Neuron (in vitro differentiated cells): ENCODE measurements at regions not wholly inside any gene's neighbourhood (a gene's known extent, or its start where the extent isn't known, plus 50 kb on each side); places are given as distances from the start of the nearest gene placed in this dataset.
"Not testable (repeated sequence)": the region's sequence is repeated elsewhere in the genome, so short reads cannot be mapped to it uniquely, and the experiment has no call there.

ENCODE experiments used
- H2AFZ ChIP-seq: one replicate; pipeline ENCODE4 v1.6.1; 2013; ENCODE audit warnings: low read depth, mild to moderate bottlenecking, inconsistent platforms, low read length, moderate library complexity
- H3K27me3 ChIP-seq: one replicate; pipeline ENCODE4 v1.6.1; 2013; ENCODE audit warnings: low read length; ENCODE audit not compliant: insufficient read depth
- H3K36me3 ChIP-seq: one replicate; pipeline ENCODE4 v1.6.1; 2013; ENCODE audit warnings: low read length; ENCODE audit not compliant: insufficient read depth
- H3K4me1 ChIP-seq: one replicate; pipeline ENCODE4 v1.6.1; 2013; ENCODE audit warnings: low read length; ENCODE audit not compliant: insufficient read depth
- H3K4me3 ChIP-seq: 2 replicates; pipeline ENCODE4 v1.5.1; 2013; ENCODE audit warnings: mild to moderate bottlenecking, low read length, moderate library complexity
- H3K9me3 ChIP-seq: one replicate; pipeline ENCODE4 v1.6.1; 2013; ENCODE audit warnings: low read length

DNA sequence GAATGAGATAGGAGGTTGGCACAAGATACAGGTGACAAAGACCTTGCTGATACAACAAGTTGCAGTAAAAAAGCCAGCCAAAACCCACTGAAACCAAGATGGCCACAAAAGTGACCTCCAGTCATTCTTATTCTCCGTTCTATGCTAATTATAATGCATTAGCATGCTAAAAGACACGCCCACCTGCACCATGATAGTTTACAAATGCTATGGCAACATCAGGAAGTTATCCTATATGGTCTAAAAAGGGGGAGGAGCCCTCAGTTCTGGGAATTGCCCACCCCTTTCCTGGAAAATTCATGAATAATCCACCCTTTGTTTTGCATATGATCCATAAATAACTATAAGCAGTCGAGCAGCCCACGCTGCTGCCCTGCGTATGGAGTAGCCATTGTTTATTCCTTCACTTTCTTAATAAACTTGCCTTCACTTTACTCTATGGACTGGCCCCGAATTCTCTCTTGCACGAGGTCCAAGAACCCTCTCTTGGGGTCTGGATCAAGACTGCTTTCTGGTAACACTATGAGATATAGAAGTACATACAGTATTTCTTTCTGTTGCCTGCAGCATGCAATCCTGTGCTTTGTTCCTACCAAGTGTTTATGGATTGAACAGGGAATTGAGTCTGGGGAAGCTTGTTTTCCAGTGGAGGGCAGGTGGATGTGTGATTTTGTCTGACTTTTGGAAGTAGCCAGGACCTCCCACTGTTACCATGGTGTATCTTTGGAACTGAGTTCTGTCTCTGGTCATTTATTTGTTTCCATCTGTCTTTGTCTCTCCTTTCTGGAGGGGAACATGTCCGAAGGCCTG, 72.0 kb upstream of the TGM3 start:
- Histone ChIP-seq H3K36me3 (no peaks in the 10 kb centered on the region), H3K4me1 (no peaks in the 10 kb centered on the region), H3K4me3 (no peak overlapping the region), H2AFZ (no peak overlapping the region), H3K27me3 (no peaks in the 10 kb centered on the region), H3K9me3 (peaks cover 2% of the 10 kb centered on the region)

DNA sequence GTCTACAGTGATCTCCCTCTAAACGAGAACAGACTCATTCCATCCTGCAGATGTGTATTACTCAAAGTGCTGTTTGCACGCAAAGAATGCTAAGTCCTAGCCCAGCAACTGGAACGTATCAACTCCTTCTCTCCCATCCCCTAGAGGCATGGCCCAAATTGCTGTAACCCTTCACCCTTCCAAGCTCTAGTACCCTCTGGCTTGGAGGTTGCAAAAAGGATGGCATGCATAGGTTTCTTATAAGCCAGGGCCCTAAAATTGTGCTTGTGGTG, 71.5 kb upstream of the TGM3 start:
- no peaks in the 10 kb centered on the region for H3K36me3 ChIP-seq
- peaks cover 2% of the 10 kb centered on the region for H3K9me3 ChIP-seq
- no peaks in the 10 kb centered on the region for H3K27me3 ChIP-seq
- no peak overlapping the region for H3K4me3 ChIP-seq
- H2AFZ ChIP-seq: no peak overlapping the region
- no peaks in the 10 kb centered on the region for H3K4me1 ChIP-seq

DNA sequence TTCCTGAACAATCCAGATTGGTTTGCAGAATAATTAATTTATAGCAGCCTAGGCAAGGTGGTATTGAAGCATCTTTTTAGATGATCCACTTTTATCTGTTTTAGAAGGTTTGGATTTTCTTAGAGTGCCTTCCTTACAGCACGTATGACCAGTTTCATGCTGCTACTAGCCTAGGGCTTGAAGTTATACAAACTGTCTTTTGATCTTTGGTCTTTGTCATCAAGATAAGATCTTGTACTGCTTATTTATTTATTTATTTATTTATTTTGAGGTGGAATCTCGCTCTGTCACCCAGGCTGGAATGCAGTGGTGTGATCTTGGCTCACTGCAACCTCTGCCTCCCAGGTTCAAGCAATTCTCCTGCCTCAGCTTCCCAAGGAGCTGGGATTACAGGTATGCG, 68.5 kb upstream of the TGM3 start:
- H3K4me1 ChIP-seq, H3K36me3 ChIP-seq, H3K27me3 ChIP-seq, H3K4me3 ChIP-seq, H3K9me3 ChIP-seq, H2AFZ ChIP-seq: not testable (repeated sequence)

GRCh38 chr20:2227861-2228260, 67.9 kb upstream of the TGM3 start:
- H3K36me3 ChIP-seq: no peaks in the 10 kb centered on the region
- H2AFZ ChIP-seq: no peak overlapping the region
- H3K4me1 ChIP-seq: peaks cover 9% of the 10 kb centered on the region
- no peaks in the 10 kb centered on the region for H3K9me3 ChIP-seq
- H3K27me3 ChIP-seq: no peaks in the 10 kb centered on the region
- H3K4me3 ChIP-seq: no peak overlapping the region

DNA sequence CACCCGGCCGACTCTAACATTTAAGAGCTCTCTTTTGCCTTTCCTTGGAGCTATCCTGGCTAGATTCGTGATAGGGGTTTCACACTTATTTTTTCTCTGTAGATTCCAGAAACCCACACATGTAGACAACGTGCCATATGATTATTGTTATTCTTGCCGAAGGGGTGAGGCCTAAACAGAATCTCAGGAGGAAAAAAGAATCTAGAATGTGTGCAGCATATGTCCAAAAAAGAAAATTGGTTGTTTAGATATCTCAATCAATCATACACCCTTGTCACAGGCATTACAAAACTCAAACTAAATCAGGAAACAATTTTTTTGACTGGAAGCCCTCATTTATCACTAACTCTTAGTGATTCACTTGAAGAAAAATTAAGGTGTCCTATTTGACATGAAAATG, 66.9 kb upstream of the TGM3 start:
- H3K36me3 ChIP-seq: no peaks in the 10 kb centered on the region
- peaks cover 9% of the 10 kb centered on the region for H3K4me1 ChIP-seq
- no peak overlapping the region for H2AFZ ChIP-seq
- H3K9me3 ChIP-seq: no peaks in the 10 kb centered on the region
- no peaks in the 10 kb centered on the region for H3K27me3 ChIP-seq
- no peak overlapping the region for H3K4me3 ChIP-seq

DNA sequence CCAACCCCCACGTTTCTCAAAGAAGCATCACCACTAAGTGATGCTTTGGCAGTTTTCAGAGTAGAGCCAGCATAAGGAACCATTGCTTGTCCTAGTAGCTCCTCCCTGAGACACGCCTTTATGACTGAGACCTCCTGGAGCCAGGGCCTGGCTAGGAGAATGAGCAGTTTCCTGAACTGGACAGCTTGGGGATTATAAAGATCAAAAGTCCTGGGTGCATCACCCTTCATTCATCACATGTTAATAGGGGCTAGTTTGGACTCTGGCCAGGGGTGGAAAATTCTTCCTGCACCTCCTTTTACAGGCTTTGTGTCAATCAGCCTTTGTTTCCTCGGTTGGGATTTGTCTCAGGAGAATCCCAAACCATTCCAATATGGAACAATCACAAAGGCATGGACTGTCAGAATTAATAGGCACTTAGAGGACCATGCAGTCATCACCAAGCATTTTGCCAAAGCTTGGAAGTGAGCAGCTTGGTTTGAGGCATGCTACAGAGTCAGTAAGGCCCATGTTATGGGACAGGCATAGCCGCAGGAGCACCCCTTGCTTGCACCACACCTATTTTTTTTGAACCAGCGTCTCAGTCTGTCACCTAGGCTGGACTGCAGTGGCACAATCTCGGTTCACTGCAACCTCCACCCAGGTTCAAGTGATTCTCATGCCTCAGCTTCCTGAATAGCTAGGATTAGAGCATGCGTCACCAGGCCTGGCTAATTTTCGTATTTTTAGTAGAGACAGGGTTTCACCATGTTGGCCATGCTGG, 64.9 kb upstream of the TGM3 start:
- no peaks in the 10 kb centered on the region for H3K36me3 ChIP-seq
- H3K4me3 ChIP-seq: no peak overlapping the region
- no peak overlapping the region for H2AFZ ChIP-seq

DNA sequence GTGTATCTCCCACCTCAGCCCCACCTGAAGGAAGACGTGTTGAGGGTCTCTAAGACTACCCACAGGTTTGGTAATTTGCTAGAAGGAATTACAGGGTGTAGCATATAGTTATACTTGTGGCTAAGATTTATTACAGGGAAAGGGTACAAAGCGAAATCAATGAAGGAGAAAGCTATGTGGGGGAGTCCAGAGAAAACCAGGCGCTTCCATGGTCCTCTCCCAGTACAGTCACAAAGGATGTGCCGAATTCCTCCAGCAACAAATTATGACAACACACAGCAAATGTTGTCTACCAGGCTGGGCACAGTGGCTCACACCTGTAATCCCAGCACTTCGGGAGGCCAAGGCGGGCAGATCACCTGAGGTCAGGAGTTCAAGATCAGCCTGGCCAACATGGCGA, 64.1 kb upstream of the TGM3 start:
- Histone ChIP-seq H3K4me3 (no peak overlapping the region), H3K36me3 (no peaks in the 10 kb centered on the region), H3K27me3 (no peaks in the 10 kb centered on the region), H3K4me1 (peaks cover 32% of the 10 kb centered on the region), H3K9me3 (no peaks in the 10 kb centered on the region), H2AFZ (no peak overlapping the region)

More for the DNA sequence above, 64.9 kb upstream of the TGM3 start:
- H3K4me1 ChIP-seq: peaks cover 26% of the 10 kb centered on the region
- no peaks in the 10 kb centered on the region for H3K9me3 ChIP-seq
- no peaks in the 10 kb centered on the region for H3K27me3 ChIP-seq

DNA sequence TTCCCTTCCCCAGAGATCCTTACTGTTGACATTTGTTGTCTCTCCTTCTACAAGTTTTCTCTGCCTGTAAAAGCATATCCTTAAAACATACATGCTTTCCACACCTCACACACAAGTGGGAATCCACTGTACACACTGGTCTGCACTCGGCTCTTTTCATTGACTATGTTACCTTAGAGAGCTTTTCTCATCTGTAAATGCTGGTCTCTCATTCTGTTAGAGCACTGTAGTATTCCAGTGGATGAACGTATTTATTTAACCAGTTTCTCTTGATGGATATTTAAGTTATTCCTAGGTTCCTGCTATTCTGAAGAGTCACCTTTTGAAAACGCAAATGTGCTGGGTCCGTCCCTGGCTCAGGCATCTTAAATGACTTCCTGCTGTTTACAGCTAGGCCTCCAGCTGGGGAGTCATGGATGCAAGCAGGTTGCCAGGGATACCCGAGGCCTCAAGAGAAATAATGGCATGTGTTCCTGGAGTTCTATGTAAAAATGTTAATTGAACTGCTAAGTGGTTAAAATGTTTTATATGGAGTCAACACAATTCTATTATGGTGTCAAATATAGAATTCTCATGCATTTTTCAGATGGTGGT, 61.1 kb upstream of the TGM3 start:
- H3K4me1 ChIP-seq: peaks cover 41% of the 10 kb centered on the region
- H3K9me3 ChIP-seq: no peaks in the 10 kb centered on the region

DNA sequence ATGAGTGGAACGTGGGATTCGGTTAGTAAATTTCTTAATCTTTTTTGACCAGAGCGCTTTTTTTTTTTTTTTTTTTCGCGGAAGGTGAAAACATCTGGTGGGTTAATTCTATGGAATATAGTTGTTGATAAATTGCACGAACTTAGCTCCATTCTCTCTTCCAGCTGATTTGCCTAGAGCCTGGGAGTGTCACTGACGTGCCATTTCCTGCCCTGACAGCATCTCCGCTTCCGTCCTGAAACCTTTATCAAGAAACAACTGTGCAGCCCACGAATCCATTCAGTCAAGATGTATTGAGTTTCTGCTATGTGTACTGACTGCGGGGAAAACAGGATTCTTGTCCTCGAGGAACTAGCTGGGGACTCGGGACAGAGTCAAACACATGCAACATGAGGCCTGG, 59.5 kb upstream of the TGM3 start:
- no peaks in the 10 kb centered on the region for H3K36me3 ChIP-seq
- H2AFZ ChIP-seq: no peak overlapping the region
- no peaks in the 10 kb centered on the region for H3K27me3 ChIP-seq
- H3K4me3 ChIP-seq: no peak overlapping the region
- no peaks in the 10 kb centered on the region for H3K9me3 ChIP-seq
- H3K4me1 ChIP-seq: peaks cover 32% of the 10 kb centered on the region

More for the DNA sequence above, 61.1 kb upstream of the TGM3 start:
- H3K27me3 ChIP-seq: no peaks in the 10 kb centered on the region
- H3K36me3 ChIP-seq: no peaks in the 10 kb centered on the region
- no peak overlapping the region for H3K4me3 ChIP-seq
- no peak overlapping the region for H2AFZ ChIP-seq

DNA sequence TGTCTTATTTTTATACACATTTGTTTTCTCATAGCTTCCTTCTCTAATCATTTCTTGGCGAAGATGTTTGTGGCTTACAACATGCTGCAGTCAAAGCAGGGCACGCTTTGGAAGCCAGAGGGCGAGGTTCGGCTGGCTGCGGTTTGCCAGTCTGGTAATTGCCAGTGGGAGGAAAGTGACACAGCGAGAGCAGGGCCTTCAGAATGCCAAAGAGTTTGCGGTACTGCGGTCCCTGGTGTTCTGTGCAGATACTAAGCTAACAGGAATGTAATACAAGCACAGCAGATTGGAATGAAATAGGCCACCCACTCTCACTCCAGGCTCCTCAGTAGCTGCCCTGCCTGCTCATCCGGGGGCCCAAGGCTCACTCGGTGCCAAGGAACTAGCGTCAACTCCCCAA, 58.7 kb upstream of the TGM3 start:
- H2AFZ ChIP-seq: no peak overlapping the region
- no peaks in the 10 kb centered on the region for H3K27me3 ChIP-seq
- H3K9me3 ChIP-seq: no peaks in the 10 kb centered on the region
- H3K4me3 ChIP-seq: no peak overlapping the region
- peaks cover 32% of the 10 kb centered on the region for H3K4me1 ChIP-seq
- no peaks in the 10 kb centered on the region for H3K36me3 ChIP-seq

- no peaks in the 10 kb centered on the region for H3K27me3 ChIP-seq
These were observed 57.2 kb upstream of the TGM3 start for GRCh38 chr20:2238601-2239000.

DNA sequence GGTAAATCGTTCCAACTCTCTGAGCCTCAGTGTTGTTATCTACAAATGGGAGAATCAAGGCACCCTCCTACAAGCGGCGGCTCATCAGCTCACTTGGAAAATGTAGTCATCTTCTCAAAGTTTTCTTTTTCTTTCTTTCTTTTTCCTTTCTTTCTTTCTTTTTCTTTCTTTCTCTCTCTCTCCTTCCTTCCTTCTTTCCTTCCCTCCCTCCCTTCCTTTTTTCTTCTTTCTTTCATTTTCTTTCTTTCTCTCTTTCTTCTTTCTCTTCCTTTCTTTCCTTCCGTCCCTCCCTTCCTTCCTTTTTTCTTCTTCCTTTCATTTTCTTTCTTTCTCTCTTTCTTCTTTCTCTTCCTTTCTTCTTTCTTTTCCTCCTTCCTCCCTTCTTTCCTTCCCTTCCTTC, 55.0 kb upstream of the TGM3 start:
- H2AFZ ChIP-seq: no peak overlapping the region
- H3K27me3 ChIP-seq: no peaks in the 10 kb centered on the region

More at GRCh38 chr20:2238601-2239000, 57.2 kb upstream of the TGM3 start:
- H3K4me1 ChIP-seq: peaks cover 32% of the 10 kb centered on the region
- H3K9me3 ChIP-seq: no peaks in the 10 kb centered on the region
- no peaks in the 10 kb centered on the region for H3K36me3 ChIP-seq
- H2AFZ ChIP-seq: no peak overlapping the region
- H3K4me3 ChIP-seq: no peak overlapping the region

DNA sequence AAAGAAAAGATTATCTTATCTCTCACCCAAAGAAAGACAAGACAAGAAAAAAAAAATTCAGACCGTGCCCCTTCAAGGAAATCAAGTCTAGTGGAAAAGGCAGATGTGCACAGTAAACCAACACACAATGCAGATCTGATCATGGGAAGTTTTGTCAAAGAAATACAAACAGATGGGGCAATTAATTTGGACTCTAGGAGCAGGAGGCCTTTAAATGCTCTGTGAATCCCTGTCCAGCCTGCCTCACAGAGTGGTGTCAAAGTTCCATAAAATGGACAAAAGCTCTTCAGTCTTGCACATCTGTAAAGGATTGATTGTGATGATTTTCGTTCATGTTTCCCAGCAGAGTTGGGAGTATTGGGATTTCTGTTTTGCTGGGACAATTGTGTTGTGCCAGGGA, 53.1 kb upstream of the TGM3 start:
- H3K36me3 ChIP-seq: no peaks in the 10 kb centered on the region
- H3K4me1 ChIP-seq: peaks cover 20% of the 10 kb centered on the region
- H3K27me3 ChIP-seq: no peaks in the 10 kb centered on the region
- H3K4me3 ChIP-seq: no peak overlapping the region
- H2AFZ ChIP-seq: no peak overlapping the region
- no peaks in the 10 kb centered on the region for H3K9me3 ChIP-seq

More for the DNA sequence above, 55.0 kb upstream of the TGM3 start:
- H3K4me3 ChIP-seq: no peak overlapping the region
- H3K36me3 ChIP-seq: no peaks in the 10 kb centered on the region
- peaks cover 30% of the 10 kb centered on the region for H3K4me1 ChIP-seq
- H3K9me3 ChIP-seq: no peaks in the 10 kb centered on the region
